H1 (cell line): ENCODE measurements at regions not wholly inside any gene's neighbourhood (a gene's known extent, or its start where the extent isn't known, plus 50 kb on each side); places are given as distances from the start of the nearest gene placed in this dataset.

Source experiments
- CTCF ChIA-PET: fragments of 300-600 bp; sonication (Branson Sonifier 250); formaldehyde crosslinking; loops from one replicate; lab custom pipeline; 2021; ENCODE audit not compliant: partially characterized antibody; lab: Charles Lee
- POLR2A ChIA-PET: fragments of 300-600 bp; sonication (Branson Sonifier 250); formaldehyde crosslinking; loops from one replicate; lab custom pipeline; 2021; ENCODE audit warnings: inconsistent platforms; ENCODE audit not compliant: partially characterized antibody; lab: Charles Lee
- DNase-seq, 2 experiments: peaks; one replicate each; pipeline versions ENCODE4 v3.0.0 to v3.0.0-alpha.2; 2010 to 2022; ENCODE audit warnings: low spot score in 2 of 2, low read depth in 1 of 2, mixed read lengths in 1 of 2
- FAIRE-seq: peaks from 2 replicates; lab custom pipeline; 2011; peaks lifted over from hg19 to GRCh38; lab: Jason Lieb, UNC
- H2AFZ ChIP-seq: 2 replicates; pipeline ENCODE4 v1.8.1; 2012; ENCODE audit warnings: low read length, inconsistent platforms
- H2AK5ac ChIP-seq: 2 replicates; pipeline ENCODE4 v1.6.1; 2013; ENCODE audit warnings: low read depth, low read length
- H2BK120ac ChIP-seq: replicated peaks from 2 replicates; pipeline ENCODE3; 2013; ENCODE audit warnings: low read depth, low read length, inconsistent platforms
- H2BK12ac ChIP-seq: 2 replicates; pipeline ENCODE4 v1.6.1; 2013; ENCODE audit warnings: low read depth, low read length
- H2BK15ac ChIP-seq: 2 replicates; pipeline ENCODE4 v1.6.1; 2013; ENCODE audit warnings: low read length
- H2BK20ac ChIP-seq: 2 replicates; pipeline ENCODE4 v1.6.1; 2013; ENCODE audit warnings: low read length
- H2BK5ac ChIP-seq: 2 replicates; pipeline ENCODE4 v1.6.1; 2013; ENCODE audit warnings: low read depth, low read length
- H3K14ac ChIP-seq: 2 replicates; pipeline ENCODE4 v1.6.1; 2013; ENCODE audit warnings: inconsistent platforms; ENCODE audit not compliant: insufficient read length
- H3K18ac ChIP-seq: 2 replicates; pipeline ENCODE4 v1.6.1; 2013; ENCODE audit warnings: low read length; ENCODE audit errors: extremely low read depth
- H3K23ac ChIP-seq: 2 replicates; pipeline ENCODE4 v1.6.1; 2013; ENCODE audit warnings: inconsistent platforms; ENCODE audit not compliant: insufficient read length
- H3K23me2 ChIP-seq: 2 replicates; pipeline ENCODE4 v1.6.1; 2013; ENCODE audit warnings: low read depth, low read length
- H3K27ac ChIP-seq: 2 replicates; pipeline ENCODE4 v1.6.1; 2011; ENCODE audit warnings: low read depth, low read length, inconsistent platforms
- H3K27me3 ChIP-seq, 4 experiments: replicated peaks in 1 of 4; 1 replicate in 1 of 4; 2 replicates in 3 of 4; pipeline versions ENCODE4 v1.6.1 to v1.8.1; 2011 to 2013; ENCODE audit warnings: low read length in 3 of 4, mild to moderate bottlenecking in 3 of 4, inconsistent platforms in 2 of 4, mixed read lengths in 2 of 4, moderate library complexity in 1 of 4; ENCODE audit not compliant: control insufficient read depth in 3 of 4, insufficient read depth in 3 of 4; ENCODE audit errors: extremely low read depth in 1 of 4
- H3K36me3 ChIP-seq, 4 experiments: 2 replicates each; pipeline versions ENCODE4 v1.6.1 to v1.8.1; 2011 to 2013; ENCODE audit warnings: mild to moderate bottlenecking in 4 of 4, low read length in 3 of 4, moderate library complexity in 2 of 4, control low read depth in 1 of 4, inconsistent platforms in 1 of 4; ENCODE audit not compliant: insufficient read depth in 4 of 4, control insufficient read depth in 2 of 4
- H3K4ac ChIP-seq: replicated peaks from 2 replicates; pipeline ENCODE3; 2013; ENCODE audit warnings: low read length, low read depth, mixed read lengths, inconsistent platforms; ENCODE audit not compliant: insufficient read length
- H3K4me1 ChIP-seq, 4 experiments: replicated peaks in 1 of 4; 1 replicate in 1 of 4; 2 replicates in 3 of 4; pipeline versions ENCODE4 v1.6.1 to v1.8.1; 2011 to 2013; ENCODE audit warnings: low read length in 3 of 4, inconsistent platforms in 2 of 4, mixed read lengths in 1 of 4; ENCODE audit not compliant: insufficient read depth in 4 of 4, control insufficient read depth in 3 of 4
- H3K4me2 ChIP-seq, 2 experiments: 2 replicates each; pipeline versions ENCODE4 v1.6.1 to v1.8.1; 2011 to 2013; ENCODE audit warnings: low read depth in 2 of 2, low read length in 2 of 2, control low read depth in 1 of 2, inconsistent platforms in 1 of 2, mild to moderate bottlenecking in 1 of 2; ENCODE audit not compliant: insufficient read depth in 1 of 2
- H3K4me3 ChIP-seq, 4 experiments: fragments of 200-600, 300-600 bp in 1 of 4; sonication (generic), shearing (Covaris generic), sonication (Bioruptor Twin) in 1 of 4; 2 replicates each; pipeline versions ENCODE4 v1.5.1 to v1.8.1; 2011 to 2016; ENCODE audit warnings: low read length in 4 of 4, low read depth in 3 of 4, control low read depth in 2 of 4, inconsistent platforms in 2 of 4, mild to moderate bottlenecking in 2 of 4, mixed read lengths in 1 of 4, moderate library complexity in 1 of 4; ENCODE audit not compliant: insufficient read depth in 2 of 4; ENCODE audit errors: extremely low read depth in 1 of 4
- H3K56ac ChIP-seq: replicated peaks from 2 replicates; pipeline ENCODE3; 2013; ENCODE audit warnings: low read depth, mild to moderate bottlenecking, mixed read lengths, low read length, inconsistent platforms; ENCODE audit not compliant: insufficient read length
- H3K79me1 ChIP-seq: 2 replicates; pipeline ENCODE4 v1.6.1; 2013; ENCODE audit warnings: low read depth, low read length, control low read depth
- H3K79me2 ChIP-seq, 2 experiments: 2 replicates each; pipeline versions ENCODE4 v1.6.1 to v1.8.1; 2012 to 2013; ENCODE audit warnings: low read length in 2 of 2, mild to moderate bottlenecking in 2 of 2, inconsistent platforms in 1 of 2; ENCODE audit not compliant: insufficient read depth in 2 of 2, control insufficient read depth in 1 of 2
- H3K9ac ChIP-seq, 4 experiments: replicated peaks in 1 of 4; 1 replicate in 1 of 4; 2 replicates in 3 of 4; pipeline versions ENCODE4 v1.6.1 to v1.8.1; 2011 to 2013; ENCODE audit warnings: low read depth in 3 of 4, low read length in 3 of 4, control low read depth in 2 of 4, mild to moderate bottlenecking in 2 of 4, moderate library complexity in 2 of 4, inconsistent platforms in 1 of 4; ENCODE audit errors: extremely low read depth in 1 of 4
- H3K9me3 ChIP-seq, 2 experiments: 2 replicates each; pipeline versions ENCODE4 v1.6.1 to v1.8.1; 2012 to 2013; ENCODE audit warnings: mild to moderate bottlenecking in 2 of 2, moderate library complexity in 2 of 2, control low read depth in 1 of 2, inconsistent platforms in 1 of 2, low read depth in 1 of 2, low read length in 1 of 2, mixed read lengths in 1 of 2; ENCODE audit not compliant: insufficient read depth in 2 of 2
- H4K20me1 ChIP-seq, 2 experiments: replicated peaks in 1 of 2; 2 replicates each; pipeline versions ENCODE3 to v1.8.1; 2011 to 2013; ENCODE audit warnings: inconsistent platforms in 2 of 2, low read length in 2 of 2, mild to moderate bottlenecking in 1 of 2; ENCODE audit not compliant: insufficient read depth in 2 of 2, control insufficient read depth in 1 of 2
- H4K5ac ChIP-seq: 2 replicates; pipeline ENCODE4 v1.6.1; 2013; ENCODE audit warnings: low read length, low read depth, mixed read lengths, inconsistent platforms; ENCODE audit not compliant: insufficient read length
- H4K8ac ChIP-seq: 2 replicates; pipeline ENCODE4 v1.8.0; 2013; ENCODE audit warnings: mild to moderate bottlenecking, moderate library complexity, low read length, inconsistent platforms; ENCODE audit not compliant: insufficient read depth; ENCODE audit errors: extremely low read depth
- H4K91ac ChIP-seq: replicated peaks from 2 replicates; pipeline ENCODE3; 2013; ENCODE audit warnings: low read length, mixed read lengths, inconsistent platforms; ENCODE audit not compliant: insufficient read length
- ASH2L ChIP-seq: fragments of 200-600, 300-600 bp; sonication (generic); IDR thresholded peaks from one replicate; pipeline ENCODE4 v1.7.1; 2017; ENCODE audit warnings: low read length
- BACH1 ChIP-seq: IDR thresholded peaks from 2 replicates; pipeline ENCODE4 v1.6.1; 2012; ENCODE audit warnings: low read length, improper control_type of control experiment
- E2F6 ChIP-seq: IDR thresholded peaks from 2 replicates; pipeline ENCODE4 v1.6.1; 2012; ENCODE audit warnings: inconsistent platforms
- EGR1 ChIP-seq: IDR thresholded peaks from 2 replicates; pipeline ENCODE4 v1.6.1; 2011; ENCODE audit warnings: low read depth, low read length, borderline replicate concordance
- EZH2 ChIP-seq: fragments of 200-600 bp; sonication (generic); IDR thresholded peaks from 2 replicates; pipeline ENCODE4 v1.7.1; 2012; ENCODE audit warnings: low read depth, mild to moderate bottlenecking, moderate library complexity, low read length, inconsistent platforms; ENCODE audit not compliant: severe bottlenecking
- KDM5A ChIP-seq: fragments of 200-600 bp; IDR thresholded peaks from 2 replicates; pipeline ENCODE4 v1.7.1; 2012; ENCODE audit warnings: mild to moderate bottlenecking, low read length, inconsistent platforms, mixed read lengths
- NANOG ChIP-seq: IDR thresholded peaks from 2 replicates; pipeline ENCODE4 v1.6.1; 2011; ENCODE audit warnings: low read length, low read depth, mild to moderate bottlenecking, inconsistent platforms; ENCODE audit not compliant: insufficient read depth, poor library complexity, severe bottlenecking
- RXRA ChIP-seq: IDR thresholded peaks from 2 replicates; pipeline ENCODE4 v1.6.1; 2011; ENCODE audit warnings: low read depth, mild to moderate bottlenecking, low read length, moderate library complexity; ENCODE audit not compliant: insufficient read depth
- SAP30 ChIP-seq: fragments of 300-600 bp; sonication (generic); IDR thresholded peaks from 2 replicates; pipeline ENCODE4 v1.7.1; 2012; ENCODE audit warnings: low read length, moderate library complexity, mild to moderate bottlenecking, inconsistent platforms; ENCODE audit not compliant: insufficient read depth, insufficient replicate concordance
- SP1 ChIP-seq: IDR thresholded peaks from 2 replicates; pipeline ENCODE4 v1.6.1; 2011; ENCODE audit warnings: low read depth, low read length
- SP4 ChIP-seq: IDR thresholded peaks from 2 replicates; pipeline ENCODE4 v1.6.1; 2012; ENCODE audit warnings: low read length, inconsistent platforms
- TAF1 ChIP-seq: IDR thresholded peaks from 2 replicates; pipeline ENCODE4 v1.6.1; 2011; ENCODE audit warnings: mild to moderate bottlenecking, low read depth, low read length
- WGBS, 2 experiments: shearing (Covaris generic) in 1 of 2; methylation state at CpG; one replicate each; pipeline versions ENCODE4 v1.1.6 to v1.1.7; 2013 to 2015; ENCODE audit warnings: low lambda C conversion rate in 2 of 2, mixed read lengths in 2 of 2, inconsistent platforms in 1 of 2, low coverage in 1 of 2, missing lambda C conversion rate in 1 of 2; ENCODE audit not compliant: insufficient replicate concordance in 2 of 2, insufficient coverage in 1 of 2, insufficient read length in 1 of 2; ENCODE audit errors: extremely low coverage in 1 of 2, missing lambda C conversion rate in 1 of 2; 5-methylcytosine and 5-hydroxymethylcytosine counted together

- no peak overlapping the region for H3K14ac ChIP-seq
- no peak overlapping the region; the same call in 1 of the 2 replicates for H2AFZ ChIP-seq
- no peak overlapping the region for H3K23ac ChIP-seq
- H3K4me1 ChIP-seq: peaks cover 0 to 5% (median 3%) of the 10 kb centered on the region in 4 experiments; a peak in 3 of 7 replicates
- CTCF ChIA-PET: interaction anchor here (0.6 to 5.5 kb wide), 26 partner anchors 11 to 1545 kb away, joined by 3 to 55 read pairs (median 4); partner anchors contain the start of gene RNF144A
- H2AK5ac ChIP-seq: no peak overlapping the region
- no peaks in the 10 kb centered on the region for H3K9me3 ChIP-seq
- no peak overlapping the region for H4K8ac ChIP-seq
- no peaks in the 10 kb centered on the region; a peak in 1 of 7 replicates for H3K27me3 ChIP-seq
- no peak overlapping the region for H3K4ac ChIP-seq
- no peak for FAIRE-seq
- H3K79me1 ChIP-seq: no peaks in the 10 kb centered on the region
- no peak overlapping the region for H2BK5ac ChIP-seq
- H3K9ac ChIP-seq: no peak overlapping the region
- no peaks in the 10 kb centered on the region for H3K23me2 ChIP-seq
- no peaks in the 10 kb centered on the region for H3K79me2 ChIP-seq
- no peak overlapping the region for H3K4me2 ChIP-seq
- no peak overlapping the region for H2BK120ac ChIP-seq
- no peaks in the 10 kb centered on the region for H3K36me3 ChIP-seq
- no peak overlapping the region for H4K91ac ChIP-seq
- no peak overlapping the region for H2BK12ac ChIP-seq
- H3K56ac ChIP-seq: no peak overlapping the region
- H2BK15ac ChIP-seq: no peak overlapping the region
- 94% methylated on average over 20 of the region's 20 CpGs; no CpG with 5 or more reads in 1 of the 2 experiments for WGBS, 2 experiments
- H2BK20ac ChIP-seq: no peak overlapping the region
- no peak overlapping the region for H3K27ac ChIP-seq
- no peak for DNase-seq
- POLR2A ChIA-PET: no interaction called here
- H4K20me1 ChIP-seq: peaks cover 0 to 1% of the 10 kb centered on the region in 2 experiments
- H3K18ac ChIP-seq: no peak overlapping the region
- no peak overlapping the region for H3K4me3 ChIP-seq
- H4K5ac ChIP-seq: no peak overlapping the region
- TF ChIP-seq BACH1: no peak
- no peak for TF ChIP-seq NANOG
- no peak for TF ChIP-seq TAF1
- no peak for TF ChIP-seq E2F6
- TF ChIP-seq KDM5A: no peak
- TF ChIP-seq ASH2L: no peak
- TF ChIP-seq SP4: no peak
- TF ChIP-seq SP1: no peak
- no peak for TF ChIP-seq EZH2
- no peak for TF ChIP-seq RXRA
- no peak for TF ChIP-seq EGR1
- no peak for TF ChIP-seq SAP30
Observed at GRCh38 chr2:7096726-7097352, 179.6 kb downstream of the RNF144A start.
